GM11168 (cell line): ENCODE measurements at regions not wholly inside any gene's neighbourhood (a gene's known extent, or its start where the extent isn't known, plus 50 kb on each side); places are given as distances from the start of the nearest gene placed in this dataset.
"Not testable (repeated sequence)": the region's sequence is repeated elsewhere in the genome, so short reads cannot be mapped to it uniquely, and the experiment has no call there.

Experiments
- in situ Hi-C: fragments of 300-500 bp; cut with MboI; formaldehyde crosslinking; loops from one replicate; pipeline ENCODE4 v1.12.0; 2022; ENCODE audit warnings: low sequenced_read_pairs; ENCODE audit not compliant: unreplicated experiment

- in situ Hi-C loops, result not testable (repeated sequence)
Measured at GRCh38 chr2:16721529-16721928, 55.9 kb upstream of the CYRIA start.

DNA sequence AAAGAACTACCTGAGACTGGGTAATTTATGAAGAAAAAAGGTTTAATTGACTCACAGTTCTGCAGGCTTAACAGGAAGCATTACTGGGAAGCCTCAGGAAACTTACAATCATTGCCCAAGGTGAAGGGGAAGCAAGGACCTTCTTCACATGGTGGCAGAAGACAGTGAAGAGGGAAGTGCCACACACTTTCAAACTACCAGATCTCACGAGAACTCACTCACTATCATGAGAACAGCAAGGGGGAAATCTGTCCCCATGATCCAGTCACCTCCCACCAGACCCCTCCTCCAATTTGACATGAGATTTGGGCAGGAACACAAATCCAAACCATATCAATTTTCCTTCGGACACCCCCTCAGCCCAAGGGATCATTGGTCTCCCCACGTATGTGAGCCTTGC, 55.1 kb upstream of the CYRIA start:
- in situ Hi-C loops, result not testable (repeated sequence)

DNA sequence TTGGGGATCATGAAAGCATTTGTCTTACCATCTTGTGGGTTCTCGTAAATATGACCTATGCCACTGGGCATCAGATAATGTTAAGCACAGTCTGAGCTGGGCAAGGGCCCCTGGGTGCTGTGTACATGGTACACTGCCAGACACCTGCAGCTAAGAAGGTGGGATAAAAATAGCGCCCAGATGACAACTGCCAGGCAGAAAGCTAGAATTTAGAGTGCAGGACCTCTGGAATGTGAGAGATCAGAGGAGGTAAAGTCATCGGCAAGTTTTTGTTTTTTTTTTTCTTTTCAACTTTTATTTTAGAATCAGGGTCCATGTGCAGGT, 53.8 kb upstream of the CYRIA start:
- in situ Hi-C loops, result no loop called here

DNA sequence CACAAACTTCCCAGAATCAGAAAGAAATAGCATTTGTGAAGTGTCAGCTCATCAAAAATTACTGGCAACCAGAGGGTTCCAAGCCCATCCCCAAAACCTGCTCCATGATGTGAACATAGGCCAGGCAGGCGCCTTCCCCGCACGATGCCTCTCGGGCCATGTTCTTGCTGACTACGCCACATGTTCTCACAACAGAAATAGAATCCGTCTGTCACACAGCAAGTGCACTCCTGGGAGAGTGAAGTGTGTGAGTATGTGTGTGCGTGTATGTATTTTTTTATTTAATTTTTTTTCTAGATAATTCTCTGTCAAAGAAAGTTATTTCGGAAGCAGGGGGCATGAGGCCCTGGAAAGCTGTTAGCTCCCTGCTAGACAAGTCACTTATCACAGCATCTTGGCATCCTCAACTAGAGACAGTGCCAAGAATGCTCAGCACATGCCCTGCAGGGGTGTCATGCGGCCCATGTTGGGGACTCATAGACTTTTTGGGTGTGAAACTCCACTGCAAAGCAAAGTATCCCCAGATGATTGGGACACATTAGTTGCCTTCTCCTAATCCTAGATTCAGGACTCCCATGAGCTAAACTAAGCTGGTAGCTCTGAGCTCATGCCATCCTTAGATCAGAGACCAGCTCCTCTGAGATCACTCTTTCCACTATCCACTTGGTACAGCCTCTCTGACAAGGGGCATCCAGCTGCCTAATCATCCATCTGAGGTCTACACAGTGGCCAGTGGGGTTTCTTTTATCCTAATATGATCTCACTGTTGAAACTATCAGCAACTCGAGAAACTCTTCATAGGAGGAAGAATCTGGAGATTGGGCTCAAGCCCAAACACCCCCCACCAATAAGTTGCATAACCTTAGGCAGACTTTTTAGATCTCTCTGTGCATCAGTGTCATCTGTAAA, 53.2 kb upstream of the CYRIA start:
- in situ Hi-C loops, result no loop called here

- in situ Hi-C loops, result no loop called here
Measured at GRCh38 chr2:16717477-16717876, 51.8 kb upstream of the CYRIA start.

DNA sequence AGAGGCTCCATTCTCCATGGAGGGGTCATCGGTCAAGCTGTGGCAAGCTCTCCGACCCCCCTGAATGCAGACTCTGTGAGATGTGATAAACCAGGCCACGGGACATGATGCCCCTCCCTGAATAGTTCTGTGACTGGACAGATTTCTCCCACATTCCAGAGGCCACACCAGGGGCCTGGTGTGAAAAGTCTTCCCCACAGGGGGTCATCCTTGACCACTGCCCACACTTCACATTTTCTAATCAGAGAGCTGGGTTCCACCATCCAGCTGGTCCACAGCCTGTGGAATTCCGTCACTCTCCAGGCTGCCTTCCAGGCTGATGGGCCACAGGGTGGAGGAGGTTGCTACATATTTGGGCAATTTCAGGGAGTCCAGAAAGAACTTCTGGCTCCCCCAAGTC, 51.3 kb upstream of the CYRIA start:
- in situ Hi-C loops, result no loop called here

- in situ Hi-C loops, result no loop called here
Measured at GRCh38 chr2:16716024-16716423, 50.4 kb upstream of the CYRIA start.
